Coronary artery (tissue), 2 donors: ENCODE measurements at regions not wholly inside any gene's neighbourhood (a gene's known extent, or its start where the extent isn't known, plus 50 kb on each side); places are given as distances from the start of the nearest gene placed in this dataset.
"Not testable (repeated sequence)": the region's sequence is repeated elsewhere in the genome, so short reads cannot be mapped to it uniquely, and the experiment has no call there.

ENCODE experiments used
- DNase-seq: peaks from one replicate; pipeline ENCODE4 v3.0.0-alpha.2; 2017; ENCODE audit warnings: low spot score
- H3K27ac ChIP-seq, 2 donors: fragments of 200-600 bp; sonication (generic); one replicate each; pipeline ENCODE4 v1.5.1; 2016 to 2019
- H3K4me3 ChIP-seq: fragments of 200-600 bp; sonication (generic); 2 replicates; pipeline ENCODE4 v1.5.1; 2016; ENCODE audit warnings: mild to moderate bottlenecking, moderate library complexity
- TF ChIP-seq, protein P1 (sequence below): fragments of 200-600 bp; sonication (generic); IDR thresholded peaks from one replicate; pipeline ENCODE4 v1.5.1; 2019; ENCODE audit warnings: antibody characterized with exemption

DNA sequence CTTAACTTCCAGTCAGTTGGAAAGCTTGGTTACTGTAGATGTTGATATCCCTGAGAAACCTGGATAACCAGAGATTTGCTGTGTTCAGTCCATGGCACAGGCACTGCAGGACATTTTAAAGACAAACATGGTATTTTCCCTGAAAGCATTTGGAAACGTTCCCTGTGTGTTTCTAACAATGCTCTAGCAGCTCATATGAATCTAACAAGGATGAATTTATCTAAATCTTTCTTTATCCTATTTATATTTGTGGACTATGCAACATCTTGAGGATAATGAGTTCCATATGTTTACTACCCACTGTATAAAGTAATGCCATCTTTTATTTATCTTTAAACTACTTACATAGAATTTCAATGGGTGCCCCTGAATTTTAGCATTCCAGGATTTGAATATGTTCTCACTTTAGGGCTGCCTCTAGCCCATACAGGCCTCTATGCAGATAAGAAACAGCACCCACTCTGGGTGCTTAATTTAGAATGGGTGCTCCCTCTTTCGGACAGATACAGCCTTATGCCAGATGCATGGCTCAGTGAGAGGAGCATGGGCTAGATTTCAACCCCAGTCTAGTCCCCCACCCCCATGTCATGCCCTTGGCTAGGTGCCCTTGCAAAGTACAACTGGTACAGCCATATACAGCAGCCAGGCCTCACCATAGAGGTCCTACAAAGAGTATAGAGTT is 50.6 kb upstream of the NEMP2 start:
- H3K27ac ChIP-seq: no peak overlapping the region
- TF ChIP-seq, protein P1, sequence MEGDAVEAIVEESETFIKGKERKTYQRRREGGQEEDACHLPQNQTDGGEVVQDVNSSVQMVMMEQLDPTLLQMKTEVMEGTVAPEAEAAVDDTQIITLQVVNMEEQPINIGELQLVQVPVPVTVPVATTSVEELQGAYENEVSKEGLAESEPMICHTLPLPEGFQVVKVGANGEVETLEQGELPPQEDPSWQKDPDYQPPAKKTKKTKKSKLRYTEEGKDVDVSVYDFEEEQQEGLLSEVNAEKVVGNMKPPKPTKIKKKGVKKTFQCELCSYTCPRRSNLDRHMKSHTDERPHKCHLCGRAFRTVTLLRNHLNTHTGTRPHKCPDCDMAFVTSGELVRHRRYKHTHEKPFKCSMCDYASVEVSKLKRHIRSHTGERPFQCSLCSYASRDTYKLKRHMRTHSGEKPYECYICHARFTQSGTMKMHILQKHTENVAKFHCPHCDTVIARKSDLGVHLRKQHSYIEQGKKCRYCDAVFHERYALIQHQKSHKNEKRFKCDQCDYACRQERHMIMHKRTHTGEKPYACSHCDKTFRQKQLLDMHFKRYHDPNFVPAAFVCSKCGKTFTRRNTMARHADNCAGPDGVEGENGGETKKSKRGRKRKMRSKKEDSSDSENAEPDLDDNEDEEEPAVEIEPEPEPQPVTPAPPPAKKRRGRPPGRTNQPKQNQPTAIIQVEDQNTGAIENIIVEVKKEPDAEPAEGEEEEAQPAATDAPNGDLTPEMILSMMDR: no peak
- DNase-seq: no peak

GRCh38 chr2:190587106-190587505 is 52.6 kb upstream of the NEMP2 start:
- no peak for DNase-seq
- H3K4me3 ChIP-seq: no peak overlapping the region
- TF ChIP-seq, protein P1: no peak
- H3K27ac ChIP-seq: no peak overlapping the region

More for the DNA sequence above, 50.6 kb upstream of the NEMP2 start:
- H3K4me3 ChIP-seq: no peak overlapping the region

DNA sequence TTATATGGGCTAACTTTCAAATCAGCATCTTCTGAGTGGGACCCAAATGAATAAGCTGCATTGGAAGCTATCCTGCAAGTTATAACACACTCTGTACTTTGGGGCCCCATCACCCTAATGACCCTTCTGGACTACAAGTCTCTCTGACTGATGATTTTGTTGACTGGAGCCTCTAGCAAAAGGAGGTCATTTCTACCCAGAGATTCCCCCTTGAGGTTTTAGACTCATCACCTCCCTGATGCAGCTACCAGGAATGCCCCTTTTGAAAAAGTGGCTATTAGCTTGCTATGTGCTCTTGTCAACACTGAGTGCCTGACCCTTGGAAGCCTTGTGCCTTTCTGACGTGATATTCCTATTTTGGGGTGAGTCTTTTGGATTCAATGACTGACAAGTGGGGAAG is 54.5 kb upstream of the NEMP2 start:
- H3K4me3 ChIP-seq: no peak overlapping the region
- no peak overlapping the region for H3K27ac ChIP-seq
- no peak for DNase-seq
- TF ChIP-seq, protein P1: no peak

GRCh38 chr2:190591437-190591836 is 56.9 kb upstream of the NEMP2 start:
- H3K4me3 ChIP-seq: no peak overlapping the region
- DNase-seq: no peak
- TF ChIP-seq, protein P1: no peak

GRCh38 chr2:190592831-190593230 is 56.1 kb upstream of the NAB1 start:
- DNase-seq: no peak
- Histone ChIP-seq H3K4me3 (no peak overlapping the region), H3K27ac (no peak overlapping the region)
- TF ChIP-seq, protein P1: no peak

More at GRCh38 chr2:190591437-190591836, 56.9 kb upstream of the NEMP2 start:
- H3K27ac ChIP-seq: no peak overlapping the region

- not testable (repeated sequence) for H3K4me3 ChIP-seq, H3K27ac ChIP-seq, DNase-seq
Measured at GRCh38 chr2:190595879-190596278, 53.0 kb upstream of the NAB1 start.

- H3K27ac ChIP-seq: peak overlapping the region in 1 of 2 donors; percentile 54
- DNase-seq: no peak
- no peak overlapping the region for H3K4me3 ChIP-seq
- TF ChIP-seq, protein P1: no peak
Measured at GRCh38 chr2:190596993-190597392, 51.9 kb upstream of the NAB1 start.
